Omental fat pad (tissue), 3 donors: ENCODE measurements at regions not wholly inside any gene's neighbourhood (a gene's known extent, or its start where the extent isn't known, plus 50 kb on each side); places are given as distances from the start of the nearest gene placed in this dataset.

Experiments
- ATAC-seq: fragments of 150-250 bp; one replicate; pipeline ENCODE4 v1.9.1; 2016; ENCODE audit warnings: mild to moderate bottlenecking, moderate library complexity; ENCODE audit not compliant: low FRiP score
- DNase-seq: peaks from one replicate; pipeline ENCODE4 v3.0.0-alpha.2; 2019; ENCODE audit warnings: low spot score
- TF ChIP-seq, protein P1 (sequence below), 3 donors: fragments of 450-650 bp; IDR thresholded peaks; one replicate each; pipeline ENCODE4 v1.5.1; 2016 to 2017; ENCODE audit warnings: antibody characterized with exemption in 3 of 3, mild to moderate bottlenecking in 3 of 3, moderate library complexity in 2 of 3

DNA sequence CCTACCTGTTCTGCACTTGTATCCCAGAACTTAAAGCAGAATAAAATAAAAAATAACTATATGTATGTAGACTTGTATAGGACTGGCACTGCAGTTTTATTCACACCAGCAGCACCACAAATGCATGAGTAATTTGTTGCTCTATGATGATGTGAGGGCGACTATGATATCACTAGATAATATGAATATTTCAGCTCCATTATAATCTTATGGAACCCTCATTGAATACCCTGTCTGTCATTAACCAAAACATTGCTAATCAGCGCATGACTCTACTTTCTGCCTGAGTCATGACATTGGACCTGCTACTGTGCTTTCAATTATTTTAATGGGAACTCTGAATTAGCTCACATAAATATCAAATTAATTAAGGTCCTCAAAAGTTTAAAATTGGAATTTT, 129.4 kb upstream of the RHOBTB1 start:
- DNase-seq (no peak), ATAC-seq (no peak)
- TF ChIP-seq, protein P1, sequence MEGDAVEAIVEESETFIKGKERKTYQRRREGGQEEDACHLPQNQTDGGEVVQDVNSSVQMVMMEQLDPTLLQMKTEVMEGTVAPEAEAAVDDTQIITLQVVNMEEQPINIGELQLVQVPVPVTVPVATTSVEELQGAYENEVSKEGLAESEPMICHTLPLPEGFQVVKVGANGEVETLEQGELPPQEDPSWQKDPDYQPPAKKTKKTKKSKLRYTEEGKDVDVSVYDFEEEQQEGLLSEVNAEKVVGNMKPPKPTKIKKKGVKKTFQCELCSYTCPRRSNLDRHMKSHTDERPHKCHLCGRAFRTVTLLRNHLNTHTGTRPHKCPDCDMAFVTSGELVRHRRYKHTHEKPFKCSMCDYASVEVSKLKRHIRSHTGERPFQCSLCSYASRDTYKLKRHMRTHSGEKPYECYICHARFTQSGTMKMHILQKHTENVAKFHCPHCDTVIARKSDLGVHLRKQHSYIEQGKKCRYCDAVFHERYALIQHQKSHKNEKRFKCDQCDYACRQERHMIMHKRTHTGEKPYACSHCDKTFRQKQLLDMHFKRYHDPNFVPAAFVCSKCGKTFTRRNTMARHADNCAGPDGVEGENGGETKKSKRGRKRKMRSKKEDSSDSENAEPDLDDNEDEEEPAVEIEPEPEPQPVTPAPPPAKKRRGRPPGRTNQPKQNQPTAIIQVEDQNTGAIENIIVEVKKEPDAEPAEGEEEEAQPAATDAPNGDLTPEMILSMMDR (IDR thresholded peaks at IDR 0.05): no peak

DNA sequence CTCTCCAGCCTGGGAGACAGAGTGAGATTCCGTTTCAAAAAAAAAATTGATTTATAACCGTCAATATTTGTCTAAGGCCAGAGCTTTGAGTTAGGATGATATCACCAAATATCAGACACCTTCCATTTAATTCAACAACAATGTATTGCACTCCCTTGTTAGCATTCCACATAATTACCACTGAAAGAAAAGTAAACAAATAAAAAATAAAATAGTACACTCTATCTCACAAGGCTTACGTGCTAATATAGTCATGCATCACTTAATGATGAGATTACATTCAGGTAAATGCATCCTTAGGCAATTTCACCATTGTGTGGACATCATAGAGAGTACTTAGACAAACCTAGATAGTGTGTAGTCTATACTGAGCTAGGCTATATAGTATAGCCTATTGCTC, 127.6 kb upstream of the RHOBTB1 start:
- ATAC-seq (no peak), DNase-seq (no peak)
- TF ChIP-seq, protein P1 (IDR thresholded peaks at IDR 0.05): no peak

DNA sequence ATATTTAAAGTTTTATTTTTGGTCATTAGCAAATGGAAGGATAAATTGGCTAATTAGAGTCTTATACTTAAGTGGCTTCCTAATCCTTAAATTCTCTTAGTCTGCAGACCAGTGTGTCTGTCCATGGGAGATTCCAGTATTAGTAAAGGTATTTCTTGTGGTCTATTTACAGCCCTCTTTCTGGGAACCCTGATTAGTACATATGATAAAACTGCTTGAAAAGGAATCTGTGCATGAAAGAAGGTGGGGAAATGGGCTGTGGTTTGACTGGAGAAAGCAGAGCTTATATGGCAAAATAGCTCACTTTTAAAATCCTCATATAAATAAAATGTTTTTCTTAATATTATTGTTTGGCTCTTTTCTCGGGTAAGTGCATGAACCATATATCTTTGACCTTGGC, 124.5 kb upstream of the RHOBTB1 start:
- DNase-seq (no peak), ATAC-seq (no peak)
- TF ChIP-seq, protein P1 (IDR thresholded peaks at IDR 0.05): no peak

DNA sequence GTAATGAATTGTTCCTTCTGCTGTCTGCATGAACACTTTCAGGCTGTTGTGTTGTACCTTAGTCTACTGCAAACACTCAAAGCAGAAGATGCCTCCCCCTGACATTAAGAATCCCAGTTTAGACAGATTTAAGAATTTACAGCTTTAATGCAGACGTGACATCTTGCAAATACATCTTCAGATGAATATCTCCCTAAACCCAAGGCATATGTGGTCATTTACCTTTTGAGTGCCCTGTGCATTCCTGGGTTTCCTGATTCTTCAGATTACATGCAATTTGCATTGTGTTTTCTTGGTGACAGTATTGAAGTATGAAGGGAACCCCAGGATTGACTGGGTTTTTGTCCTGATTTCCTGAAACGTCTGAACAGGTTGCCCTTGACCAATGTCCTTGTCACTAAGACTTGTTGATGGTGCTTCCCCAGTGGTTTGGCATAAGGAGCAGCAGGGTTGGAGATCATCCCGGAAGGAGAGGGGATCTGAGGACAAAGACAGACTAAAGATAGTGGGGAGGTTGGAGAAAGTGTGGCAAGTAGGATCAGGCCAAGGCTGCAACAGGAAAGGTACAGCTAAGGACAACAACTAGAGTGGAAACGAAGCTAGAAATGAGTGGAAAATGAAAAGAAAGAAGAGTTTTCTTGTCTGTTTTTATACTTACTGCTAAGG, 123.8 kb upstream of the RHOBTB1 start:
- TF ChIP-seq, protein P1 (IDR thresholded peaks at IDR 0.05): no peak
- no peak for DNase-seq
- ATAC-seq: no peak

DNA sequence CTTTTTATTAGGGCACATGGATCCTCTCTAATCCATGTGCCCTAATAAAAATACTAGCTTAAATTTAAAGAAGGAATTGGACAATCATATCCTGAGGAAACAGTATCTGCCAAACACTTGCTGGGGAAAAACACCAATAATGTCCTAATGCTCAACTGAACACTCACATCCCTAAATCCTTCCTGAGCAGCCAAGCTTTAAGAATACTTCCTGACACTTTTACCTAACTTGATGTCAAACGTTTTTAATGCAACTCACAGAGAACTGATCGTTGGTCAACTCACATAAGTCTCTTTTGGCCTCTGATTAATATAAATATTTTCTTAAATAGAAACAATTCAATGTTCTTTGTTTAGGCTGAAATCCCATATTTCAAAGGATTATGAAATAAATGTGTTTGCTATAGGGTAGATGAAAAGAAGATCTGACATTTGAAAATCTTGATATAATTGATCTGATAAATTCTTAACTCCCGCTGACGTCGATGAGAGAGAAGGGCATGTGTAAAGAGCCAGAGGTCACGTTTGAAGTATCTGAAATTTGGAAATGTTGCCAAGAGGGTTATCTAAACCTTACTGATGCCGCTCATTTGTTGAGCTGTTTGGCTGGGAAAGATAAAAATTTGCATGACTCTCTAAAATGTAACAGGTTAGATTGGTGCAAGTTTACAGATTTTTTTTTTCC, 122.8 kb upstream of the RHOBTB1 start:
- ATAC-seq (no peak), DNase-seq (no peak)
- TF ChIP-seq, protein P1 (IDR thresholded peaks at IDR 0.05): no peak

DNA sequence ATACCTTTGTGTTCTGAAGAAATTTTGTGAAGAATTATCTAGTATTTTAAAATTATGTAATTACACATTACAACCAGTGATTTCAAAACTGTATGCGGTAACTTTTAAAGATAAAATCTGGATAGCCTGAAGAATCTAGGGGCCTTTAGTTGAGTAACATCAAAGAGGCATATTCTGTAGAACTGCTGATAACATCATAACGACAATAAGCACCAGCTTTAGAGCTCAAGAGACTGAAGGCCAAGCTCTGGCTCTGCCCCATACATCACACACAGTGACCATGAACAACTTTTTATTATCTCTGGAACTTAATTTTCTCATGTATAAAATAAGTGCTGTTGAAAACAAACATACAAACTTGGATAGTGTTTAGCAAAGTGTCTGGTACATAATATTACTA, 121.1 kb upstream of the RHOBTB1 start:
- ATAC-seq (no peak), DNase-seq (no peak)
- TF ChIP-seq, protein P1 (IDR thresholded peaks at IDR 0.05): no peak

DNA sequence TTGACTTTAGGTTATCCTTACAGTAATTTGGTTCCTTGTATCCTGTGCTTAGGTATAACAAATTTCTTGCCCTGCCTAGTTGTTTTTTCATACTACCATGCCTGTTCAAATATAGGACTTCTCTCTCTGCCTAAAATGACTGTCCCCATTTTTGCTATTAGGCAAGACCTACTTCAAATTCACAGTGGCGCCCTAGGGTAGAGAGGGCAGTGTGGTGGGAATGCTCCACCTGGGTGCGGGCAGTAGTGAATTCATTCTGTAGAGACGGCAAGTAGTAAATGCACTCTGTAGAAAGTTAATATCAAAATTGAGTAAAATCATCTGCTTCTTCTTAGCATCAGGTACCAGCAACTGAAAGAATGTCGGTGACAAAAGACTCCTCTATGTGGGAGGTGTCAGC, 120.4 kb upstream of the RHOBTB1 start:
- TF ChIP-seq, protein P1 (IDR thresholded peaks at IDR 0.05): no peak
- DNase-seq: no peak
- no peak for ATAC-seq
